ENCODE measurements at regions not wholly inside any gene's neighbourhood (a gene's known extent, or its start where the extent isn't known, plus 50 kb on each side); places are given as distances from the start of the nearest gene placed in this dataset.
"Not testable (repeated sequence)": the region's sequence is repeated elsewhere in the genome, so short reads cannot be mapped to it uniquely, and the experiment has no call there.

DNA sequence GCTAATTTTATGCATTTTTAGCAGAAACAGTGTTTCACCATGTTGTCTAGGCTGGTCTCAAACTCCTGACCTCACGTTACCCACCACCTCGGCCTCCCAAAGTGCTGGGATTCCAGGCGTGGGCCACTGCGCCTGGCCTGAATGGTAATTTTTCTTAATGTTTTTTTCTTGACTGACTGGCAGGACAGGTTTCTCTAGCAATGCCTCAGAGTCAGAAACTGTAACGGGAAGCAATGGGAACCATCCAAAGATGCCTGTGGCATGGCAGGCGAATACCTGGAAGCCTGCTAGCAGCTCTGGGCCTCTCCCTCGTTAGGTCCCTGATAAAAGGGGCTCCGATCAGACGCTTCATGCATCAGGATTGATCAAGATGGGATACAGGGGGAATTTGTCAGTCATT lies 639.2 kb downstream of the NR2F1-AS1 start:
- H3K27ac ChIP-seq (ENCODE audit: low read length): no peak overlapping the region
- H3K4me2 ChIP-seq (ENCODE audit: low read length): no peak overlapping the region
- TF ChIP-seq, protein P1, sequence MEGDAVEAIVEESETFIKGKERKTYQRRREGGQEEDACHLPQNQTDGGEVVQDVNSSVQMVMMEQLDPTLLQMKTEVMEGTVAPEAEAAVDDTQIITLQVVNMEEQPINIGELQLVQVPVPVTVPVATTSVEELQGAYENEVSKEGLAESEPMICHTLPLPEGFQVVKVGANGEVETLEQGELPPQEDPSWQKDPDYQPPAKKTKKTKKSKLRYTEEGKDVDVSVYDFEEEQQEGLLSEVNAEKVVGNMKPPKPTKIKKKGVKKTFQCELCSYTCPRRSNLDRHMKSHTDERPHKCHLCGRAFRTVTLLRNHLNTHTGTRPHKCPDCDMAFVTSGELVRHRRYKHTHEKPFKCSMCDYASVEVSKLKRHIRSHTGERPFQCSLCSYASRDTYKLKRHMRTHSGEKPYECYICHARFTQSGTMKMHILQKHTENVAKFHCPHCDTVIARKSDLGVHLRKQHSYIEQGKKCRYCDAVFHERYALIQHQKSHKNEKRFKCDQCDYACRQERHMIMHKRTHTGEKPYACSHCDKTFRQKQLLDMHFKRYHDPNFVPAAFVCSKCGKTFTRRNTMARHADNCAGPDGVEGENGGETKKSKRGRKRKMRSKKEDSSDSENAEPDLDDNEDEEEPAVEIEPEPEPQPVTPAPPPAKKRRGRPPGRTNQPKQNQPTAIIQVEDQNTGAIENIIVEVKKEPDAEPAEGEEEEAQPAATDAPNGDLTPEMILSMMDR (IDR thresholded peaks at IDR 0.05; ENCODE audit: low read depth, low read length): no peak
- TF ChIP-seq EZH2phosphoT487 (IDR thresholded peaks at IDR 0.05; ENCODE audit: low read depth): no peak
- no peaks in the 10 kb centered on the region for H4K20me1 ChIP-seq (ENCODE audit: insufficient read depth, low read length)
- no peaks in the 10 kb centered on the region for H3K4me1 ChIP-seq (ENCODE audit: low read length)
- no peaks in the 10 kb centered on the region for H3K79me2 ChIP-seq (ENCODE audit: low read length)
- no peaks in the 10 kb centered on the region for H3K27me3 ChIP-seq (ENCODE audit: low read depth, low read length)
- H3K36me3 ChIP-seq (replicated peaks; ENCODE audit: low read depth, low read length): no peaks in the 10 kb centered on the region
- H3K9ac ChIP-seq (ENCODE audit: low read length): no peak overlapping the region
- H3K9me3 ChIP-seq (ENCODE audit: insufficient read depth, low read length): no peaks in the 10 kb centered on the region
- no peak overlapping the region for H3K4me3 ChIP-seq (ENCODE audit: low read length)
- no peak overlapping the region for H2AFZ ChIP-seq (ENCODE audit: low read depth, low read length)

DNA sequence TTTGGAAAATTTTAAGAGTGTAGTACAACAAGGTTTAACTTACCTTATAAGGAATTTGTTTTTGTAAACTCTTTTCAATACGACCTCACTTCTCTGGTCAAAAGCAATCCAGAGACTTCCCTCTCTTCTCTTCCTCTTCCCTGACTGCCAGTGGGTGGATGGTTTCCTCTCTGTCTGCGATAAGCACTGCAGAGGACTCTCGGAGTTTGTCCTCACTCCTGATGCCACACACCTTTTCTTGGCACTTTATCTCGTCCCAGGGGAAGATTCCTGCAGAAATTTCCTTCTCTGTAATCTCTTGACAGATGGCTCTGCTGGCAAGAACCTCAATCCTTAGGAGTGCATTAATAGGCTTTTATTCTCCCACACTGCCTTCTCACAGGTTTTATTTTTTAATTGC lies 641.6 kb downstream of the NR2F1-AS1 start:
- H3K27ac ChIP-seq (ENCODE audit: low read length): no peak overlapping the region
- H2AFZ ChIP-seq (ENCODE audit: low read depth, low read length): no peak overlapping the region
- H3K4me3 ChIP-seq (ENCODE audit: low read length): no peak overlapping the region
- no peak overlapping the region for H3K9ac ChIP-seq (ENCODE audit: low read length)
- no peak for TF ChIP-seq EZH2phosphoT487 (IDR thresholded peaks at IDR 0.05; ENCODE audit: low read depth)
- TF ChIP-seq, protein P1 (IDR thresholded peaks at IDR 0.05; ENCODE audit: low read depth, low read length): no peak
- no peaks in the 10 kb centered on the region for H3K36me3 ChIP-seq (replicated peaks; ENCODE audit: low read depth, low read length)
- H3K4me1 ChIP-seq (ENCODE audit: low read length): no peaks in the 10 kb centered on the region
- H3K4me2 ChIP-seq (ENCODE audit: low read length): no peak overlapping the region
- no peaks in the 10 kb centered on the region for H4K20me1 ChIP-seq (ENCODE audit: insufficient read depth, low read length)
- no peaks in the 10 kb centered on the region for H3K79me2 ChIP-seq (ENCODE audit: low read length)
- no peaks in the 10 kb centered on the region for H3K9me3 ChIP-seq (ENCODE audit: insufficient read depth, low read length)
- no peaks in the 10 kb centered on the region for H3K27me3 ChIP-seq (ENCODE audit: low read depth, low read length)

DNA sequence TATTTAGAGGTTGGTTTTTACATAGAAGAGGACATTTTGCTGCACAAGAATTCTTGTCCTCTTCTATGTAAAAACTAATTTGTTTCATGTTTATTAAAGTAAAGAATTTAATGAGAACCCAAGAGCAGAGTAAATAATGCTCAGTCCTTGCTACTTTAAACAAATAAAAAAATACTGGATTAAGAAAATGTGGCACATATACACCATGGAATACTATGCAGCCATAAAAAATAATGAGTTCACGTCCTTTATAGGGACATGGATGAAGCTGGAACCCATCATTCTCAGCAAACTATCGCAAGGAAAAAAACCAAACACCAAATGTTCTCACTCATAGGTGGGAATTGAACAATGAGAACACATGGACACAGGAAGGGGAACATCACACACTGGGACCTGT lies 643.6 kb downstream of the NR2F1-AS1 start:
- H3K27ac ChIP-seq (ENCODE audit: low read length); H3K4me1 ChIP-seq (ENCODE audit: low read length); H2AFZ ChIP-seq (ENCODE audit: low read depth, low read length); H4K20me1 ChIP-seq (ENCODE audit: insufficient read depth, low read length); H3K9ac ChIP-seq (ENCODE audit: low read length); H3K9me3 ChIP-seq (ENCODE audit: insufficient read depth, low read length); H3K4me3 ChIP-seq (ENCODE audit: low read length); H3K4me2 ChIP-seq (ENCODE audit: low read length); H3K79me2 ChIP-seq (ENCODE audit: low read length); H3K36me3 ChIP-seq (replicated peaks; ENCODE audit: low read depth, low read length); H3K27me3 ChIP-seq (ENCODE audit: low read depth, low read length): not testable (repeated sequence)

DNA sequence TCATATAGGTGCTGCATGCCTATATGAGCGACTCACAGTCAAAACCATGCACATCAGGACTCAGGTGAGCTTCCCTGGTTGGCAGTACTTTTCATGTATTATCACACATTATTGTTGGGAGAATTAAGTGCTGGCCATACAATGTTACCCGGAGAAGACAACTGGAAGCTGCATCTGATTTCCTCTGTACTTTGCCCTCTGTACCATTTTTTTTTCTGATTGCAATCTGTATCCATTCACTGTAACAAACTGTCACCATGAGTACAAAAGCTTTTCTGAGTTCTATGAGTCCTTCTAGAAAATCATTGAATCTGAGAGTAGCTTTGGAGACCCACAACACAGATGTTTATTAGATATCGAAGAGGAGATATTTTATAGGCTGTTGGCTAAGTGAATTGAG lies 651.0 kb downstream of the NR2F1-AS1 start:
- TF ChIP-seq EZH2phosphoT487 (IDR thresholded peaks at IDR 0.05; ENCODE audit: low read depth): no peak
- TF ChIP-seq, protein P1 (IDR thresholded peaks at IDR 0.05; ENCODE audit: low read depth, low read length): no peak
- Histone ChIP-seq H3K27me3 (ENCODE audit: low read depth, low read length) (no peaks in the 10 kb centered on the region), H3K79me2 (ENCODE audit: low read length) (no peaks in the 10 kb centered on the region), H3K36me3 (replicated peaks; ENCODE audit: low read depth, low read length) (no peaks in the 10 kb centered on the region), H3K4me1 (ENCODE audit: low read length) (no peaks in the 10 kb centered on the region), H2AFZ (ENCODE audit: low read depth, low read length) (no peak overlapping the region), H3K27ac (ENCODE audit: low read length) (no peak overlapping the region), H4K20me1 (ENCODE audit: insufficient read depth, low read length) (no peaks in the 10 kb centered on the region), H3K9me3 (ENCODE audit: insufficient read depth, low read length) (no peaks in the 10 kb centered on the region), H3K9ac (ENCODE audit: low read length) (no peak overlapping the region), H3K4me2 (ENCODE audit: low read length) (no peak overlapping the region), H3K4me3 (ENCODE audit: low read length) (no peak overlapping the region)

DNA sequence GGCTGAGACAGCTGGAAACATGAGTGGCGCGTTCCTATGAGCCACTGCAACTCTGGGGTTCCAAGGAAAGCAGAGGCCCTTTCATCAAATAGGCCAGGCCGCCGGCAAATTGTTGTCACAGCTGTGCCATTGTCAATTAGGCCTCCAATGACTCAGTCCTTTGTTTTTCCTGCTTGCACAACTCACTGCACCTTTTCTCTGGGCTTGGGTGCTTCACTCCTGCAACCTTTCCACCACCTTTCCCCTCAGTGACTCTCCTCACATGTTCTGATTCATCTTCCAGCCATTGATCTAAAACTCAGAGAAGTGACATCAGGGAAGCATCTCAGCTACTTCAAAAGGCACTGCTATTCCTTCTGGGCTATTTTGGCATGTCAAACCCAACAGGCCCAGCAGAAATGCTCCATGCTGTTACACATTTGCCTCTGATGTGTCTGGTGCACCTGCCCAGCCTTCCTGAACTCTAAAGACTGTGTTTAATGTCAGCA lies 653.7 kb downstream of the NR2F1-AS1 start:
- H3K36me3 ChIP-seq (replicated peaks; ENCODE audit: low read depth, low read length): no peaks in the 10 kb centered on the region
- no peaks in the 10 kb centered on the region for H3K4me1 ChIP-seq (ENCODE audit: low read length)
- no peaks in the 10 kb centered on the region for H3K79me2 ChIP-seq (ENCODE audit: low read length)
- no peak overlapping the region for H3K4me2 ChIP-seq (ENCODE audit: low read length)
- no peak overlapping the region for H3K4me3 ChIP-seq (ENCODE audit: low read length)
- H4K20me1 ChIP-seq (ENCODE audit: insufficient read depth, low read length): no peaks in the 10 kb centered on the region
- no peak for TF ChIP-seq EZH2phosphoT487 (IDR thresholded peaks at IDR 0.05; ENCODE audit: low read depth)
- TF ChIP-seq, protein P1 (IDR thresholded peaks at IDR 0.05; ENCODE audit: low read depth, low read length): no peak
- no peak overlapping the region for H3K27ac ChIP-seq (ENCODE audit: low read length)
- H3K27me3 ChIP-seq (ENCODE audit: low read depth, low read length): no peaks in the 10 kb centered on the region
- H3K9ac ChIP-seq (ENCODE audit: low read length): no peak overlapping the region
- H2AFZ ChIP-seq (ENCODE audit: low read depth, low read length): no peak overlapping the region
- H3K9me3 ChIP-seq (ENCODE audit: insufficient read depth, low read length): no peaks in the 10 kb centered on the region

Data from OCI-LY3 (cell line).